Right lobe of liver (tissue), 4 donors: ENCODE measurements at regions not wholly inside any gene's neighbourhood (a gene's known extent, or its start where the extent isn't known, plus 50 kb on each side); places are given as distances from the start of the nearest gene placed in this dataset.

Experiments used
- CTCF ChIP-seq, 4 donors: fragments of 200-600 bp in 3 of 4; fragments of 450-650 bp in 1 of 4; IDR thresholded peaks; one replicate each; pipeline versions ENCODE4 v1.5.1 to v1.8.0; 2016 to 2022; ENCODE audit warnings: antibody characterized with exemption in 4 of 4, mild to moderate bottlenecking in 2 of 4
- POLR2A ChIP-seq: fragments of 450-650 bp; IDR thresholded peaks from one replicate; pipeline ENCODE4 v1.6.1; 2017; ENCODE audit warnings: antibody characterized with exemption, mild to moderate bottlenecking
- donor health status: DM: no; HTN: no; CAD: no.
- donor health status: DM: no; HTN: no; CAD: no.
- donor health status: DM: no; HTN: yes; CAD: no.

- no peak for TF ChIP-seq CTCF (IDR thresholded peaks at IDR 0.05)
- no peak for TF ChIP-seq POLR2A
These were observed 69.1 kb upstream of the STUM start for GRCh38 chr1:226479474-226479873.
